Cardiac fibroblast (primary cell): ENCODE measurements at regions not wholly inside any gene's neighbourhood (a gene's known extent, or its start where the extent isn't known, plus 50 kb on each side); places are given as distances from the start of the nearest gene placed in this dataset.
A peak's percentile ranks its signal among the peaks of the same experiment; 100 is the strongest.

Experiments used
- DNase-seq, 2 donors: peaks; one replicate each; pipeline versions ENCODE4 v3.0.0 to v3.0.0-alpha.2; 2010; ENCODE audit warnings: low read depth in 2 of 2
- H3K4me3 ChIP-seq, 2 donors: replicated peaks in 1 of 2; 1 replicate in 1 of 2; 2 replicates in 1 of 2; pipeline ENCODE4 v1.5.1; 2011; ENCODE audit warnings: low read depth in 2 of 2, low read length in 2 of 2, mild to moderate bottlenecking in 2 of 2, moderate library complexity in 1 of 2
- TF ChIP-seq, protein P1 (sequence below): IDR thresholded peaks from one replicate; pipeline ENCODE4 v1.5.1; 2011; ENCODE audit warnings: low read depth, mild to moderate bottlenecking, low read length, inconsistent platforms

DNA sequence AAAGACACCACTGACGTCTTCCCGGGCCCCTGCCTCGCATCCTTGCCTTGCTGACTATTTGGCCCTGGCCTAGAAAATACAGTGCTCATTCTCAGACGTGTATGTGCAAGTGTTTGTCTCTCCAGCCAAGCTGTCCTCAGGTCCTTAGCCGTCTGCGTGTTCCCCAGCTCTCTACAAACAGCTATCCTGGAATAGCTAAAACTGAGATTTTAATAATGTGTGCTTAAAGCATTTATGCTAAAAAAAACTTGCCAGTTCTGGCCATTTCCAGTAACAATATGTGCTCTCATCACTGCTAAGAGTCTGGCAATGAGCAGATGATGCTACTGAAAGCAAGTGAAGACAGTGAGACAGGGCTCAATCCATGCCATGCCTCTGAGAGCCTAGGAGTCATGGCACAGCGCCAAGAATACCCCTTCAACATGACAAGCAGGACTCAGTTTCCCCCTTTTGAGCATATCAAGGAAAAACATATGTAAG is 55.7 kb downstream of the IRF2BP2 start:
- no peak for DNase-seq
- H3K4me3 ChIP-seq, result no peak overlapping the region

GRCh38 chr1:234553240-234554188 is 56.5 kb downstream of the IRF2BP2 start:
- peak in 1 of 2 donors; percentile 93 for DNase-seq
- TF ChIP-seq, protein P1, sequence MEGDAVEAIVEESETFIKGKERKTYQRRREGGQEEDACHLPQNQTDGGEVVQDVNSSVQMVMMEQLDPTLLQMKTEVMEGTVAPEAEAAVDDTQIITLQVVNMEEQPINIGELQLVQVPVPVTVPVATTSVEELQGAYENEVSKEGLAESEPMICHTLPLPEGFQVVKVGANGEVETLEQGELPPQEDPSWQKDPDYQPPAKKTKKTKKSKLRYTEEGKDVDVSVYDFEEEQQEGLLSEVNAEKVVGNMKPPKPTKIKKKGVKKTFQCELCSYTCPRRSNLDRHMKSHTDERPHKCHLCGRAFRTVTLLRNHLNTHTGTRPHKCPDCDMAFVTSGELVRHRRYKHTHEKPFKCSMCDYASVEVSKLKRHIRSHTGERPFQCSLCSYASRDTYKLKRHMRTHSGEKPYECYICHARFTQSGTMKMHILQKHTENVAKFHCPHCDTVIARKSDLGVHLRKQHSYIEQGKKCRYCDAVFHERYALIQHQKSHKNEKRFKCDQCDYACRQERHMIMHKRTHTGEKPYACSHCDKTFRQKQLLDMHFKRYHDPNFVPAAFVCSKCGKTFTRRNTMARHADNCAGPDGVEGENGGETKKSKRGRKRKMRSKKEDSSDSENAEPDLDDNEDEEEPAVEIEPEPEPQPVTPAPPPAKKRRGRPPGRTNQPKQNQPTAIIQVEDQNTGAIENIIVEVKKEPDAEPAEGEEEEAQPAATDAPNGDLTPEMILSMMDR, result no peak
- no peak overlapping the region for H3K4me3 ChIP-seq

More for the DNA sequence above, 55.7 kb downstream of the IRF2BP2 start:
- TF ChIP-seq, protein P1, result no peak

DNA sequence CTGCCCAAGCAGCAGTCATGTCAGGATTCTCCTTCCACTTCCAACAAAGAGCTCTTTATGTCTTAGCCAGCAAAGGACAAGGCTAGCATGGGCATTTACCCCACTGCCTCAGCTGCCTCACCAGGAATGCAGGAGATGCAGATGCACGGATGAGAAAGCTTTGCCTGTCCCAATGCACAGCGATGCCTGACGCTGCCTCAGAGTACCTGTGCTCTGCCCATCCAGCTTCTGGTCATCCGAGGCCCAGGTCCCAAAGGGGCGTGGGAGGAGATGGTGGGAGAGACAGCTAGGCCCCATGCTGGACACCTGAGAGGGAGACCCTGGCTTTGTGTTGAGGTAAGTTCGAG is 59.0 kb downstream of the IRF2BP2 start:
- H3K4me3 ChIP-seq, result no peak overlapping the region
- DNase-seq, result no peak
- TF ChIP-seq, protein P1, result no peak

GRCh38 chr1:234550341-234551031 is 59.5 kb downstream of the IRF2BP2 start:
- no peak overlapping the region for H3K4me3 ChIP-seq
- TF ChIP-seq, protein P1, result no peak

DNA sequence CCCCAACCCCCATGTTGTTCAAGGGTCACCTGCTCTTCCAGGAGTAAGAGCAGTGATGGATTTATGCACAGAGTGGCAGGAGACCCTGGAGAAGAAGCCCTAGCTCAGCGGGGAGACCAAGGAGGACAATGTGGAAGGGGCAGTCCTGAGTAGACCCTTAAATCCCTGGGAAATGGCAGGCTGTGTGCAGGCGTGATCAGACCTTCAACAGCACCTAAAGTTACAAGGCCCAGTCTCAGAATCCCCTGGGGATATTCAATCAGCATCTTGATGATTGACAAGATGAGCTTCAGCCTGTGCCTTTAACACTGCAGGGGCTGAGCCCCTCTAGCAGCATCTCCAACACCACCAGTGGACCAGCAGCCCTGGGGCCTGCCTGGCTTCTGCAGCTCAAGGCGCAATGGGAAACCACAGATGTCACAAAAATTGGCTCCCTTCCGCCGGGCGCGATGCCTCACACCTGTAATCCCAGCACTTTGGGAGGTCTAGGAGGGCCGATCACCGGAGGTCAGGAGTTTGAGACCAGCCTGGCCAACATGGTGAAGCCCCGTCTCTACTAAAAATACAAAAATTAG is 60.4 kb downstream of the IRF2BP2 start:
- DNase-seq, result no peak
- H3K4me3 ChIP-seq, result no peak overlapping the region
- TF ChIP-seq, protein P1, result no peak

More at GRCh38 chr1:234550341-234551031, 59.5 kb downstream of the IRF2BP2 start:
- DNase-seq, result no peak

GRCh38 chr1:234546890-234547788 is 62.8 kb downstream of the IRF2BP2 start:
- TF ChIP-seq, protein P1, result no peak
- H3K4me3 ChIP-seq, result no peak overlapping the region
- DNase-seq, result no peak
